GM06990 (cell line): ENCODE measurements at regions not wholly inside any gene's neighbourhood (a gene's known extent, or its start where the extent isn't known, plus 50 kb on each side); places are given as distances from the start of the nearest gene placed in this dataset.

Source experiments
- DNase-seq: peaks from one replicate; pipeline ENCODE4 v3.0.0-alpha.2; 2011; ENCODE audit not compliant: insufficient read length; ENCODE audit errors: extremely low read depth
- H3K27me3 ChIP-seq: replicated peaks from 2 replicates; pipeline ENCODE4 v1.6.0; 2011; ENCODE audit warnings: low read length; ENCODE audit not compliant: control insufficient read depth, insufficient read depth
- H3K36me3 ChIP-seq: 2 replicates; pipeline ENCODE4 v1.5.1; 2011; ENCODE audit warnings: low read length; ENCODE audit not compliant: control insufficient read depth, insufficient read depth
- H3K4me3 ChIP-seq: replicated peaks from 2 replicates; pipeline ENCODE4 v1.5.1; 2011; ENCODE audit warnings: low read depth, mild to moderate bottlenecking, control low read depth, low read length
- TF ChIP-seq, protein P1 (sequence below): IDR thresholded peaks from 2 replicates; pipeline ENCODE4 v1.5.1; 2011; ENCODE audit warnings: low read length, control low read depth, mild to moderate bottlenecking, inconsistent platforms; ENCODE audit not compliant: insufficient read depth, poor library complexity, severe bottlenecking

DNA sequence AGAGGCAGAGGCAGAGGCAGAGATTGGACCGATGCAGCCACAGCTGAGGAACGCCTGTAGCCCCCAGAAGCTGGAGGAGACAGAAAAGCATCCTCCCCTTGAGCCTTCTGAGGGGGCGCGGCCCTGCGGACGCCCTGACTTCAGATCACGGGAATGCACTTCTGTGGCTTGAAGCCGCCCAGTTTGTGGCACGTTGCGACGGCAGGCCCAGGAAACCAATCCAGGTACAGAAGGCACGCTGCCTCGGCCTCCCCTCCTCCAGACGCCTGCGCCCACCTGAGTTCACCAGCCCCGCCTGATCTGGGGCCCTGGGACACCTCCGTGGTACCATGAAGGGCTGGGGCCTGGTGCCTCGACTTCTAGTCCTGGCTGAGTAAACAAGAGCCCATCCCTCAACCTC lies 82.0 kb downstream of the NCOR2 start:
- TF ChIP-seq, protein P1, sequence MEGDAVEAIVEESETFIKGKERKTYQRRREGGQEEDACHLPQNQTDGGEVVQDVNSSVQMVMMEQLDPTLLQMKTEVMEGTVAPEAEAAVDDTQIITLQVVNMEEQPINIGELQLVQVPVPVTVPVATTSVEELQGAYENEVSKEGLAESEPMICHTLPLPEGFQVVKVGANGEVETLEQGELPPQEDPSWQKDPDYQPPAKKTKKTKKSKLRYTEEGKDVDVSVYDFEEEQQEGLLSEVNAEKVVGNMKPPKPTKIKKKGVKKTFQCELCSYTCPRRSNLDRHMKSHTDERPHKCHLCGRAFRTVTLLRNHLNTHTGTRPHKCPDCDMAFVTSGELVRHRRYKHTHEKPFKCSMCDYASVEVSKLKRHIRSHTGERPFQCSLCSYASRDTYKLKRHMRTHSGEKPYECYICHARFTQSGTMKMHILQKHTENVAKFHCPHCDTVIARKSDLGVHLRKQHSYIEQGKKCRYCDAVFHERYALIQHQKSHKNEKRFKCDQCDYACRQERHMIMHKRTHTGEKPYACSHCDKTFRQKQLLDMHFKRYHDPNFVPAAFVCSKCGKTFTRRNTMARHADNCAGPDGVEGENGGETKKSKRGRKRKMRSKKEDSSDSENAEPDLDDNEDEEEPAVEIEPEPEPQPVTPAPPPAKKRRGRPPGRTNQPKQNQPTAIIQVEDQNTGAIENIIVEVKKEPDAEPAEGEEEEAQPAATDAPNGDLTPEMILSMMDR = no peak
- Histone ChIP-seq H3K4me3 (no peak overlapping the region), H3K27me3 (no peaks in the 10 kb centered on the region), H3K36me3 (peaks cover 24% of the 10 kb centered on the region)
- no peak for DNase-seq

- TF ChIP-seq, protein P1 = no peak
- Histone ChIP-seq H3K36me3 (peaks cover 24% of the 10 kb centered on the region), H3K27me3 (no peaks in the 10 kb centered on the region), H3K4me3 (no peak overlapping the region)
- peak; percentile 59 for DNase-seq
These were observed 82.9 kb downstream of the NCOR2 start for GRCh38 chr12:124484526-124484953.

- H3K4me3 ChIP-seq = no peak overlapping the region
- TF ChIP-seq, protein P1 = no peak
- no peak for DNase-seq
- peaks cover 25% of the 10 kb centered on the region for H3K36me3 ChIP-seq
- H3K27me3 ChIP-seq = no peaks in the 10 kb centered on the region
These were observed 83.3 kb downstream of the NCOR2 start for GRCh38 chr12:124484067-124484466.

GRCh38 chr12:124482901-124483799 lies 84.3 kb downstream of the NCOR2 start:
- Histone ChIP-seq H3K4me3 (no peak overlapping the region), H3K27me3 (no peaks in the 10 kb centered on the region), H3K36me3 (peaks cover 26% of the 10 kb centered on the region)
- DNase-seq = no peak
- TF ChIP-seq, protein P1 = no peak

GRCh38 chr12:124482567-124482893 lies 84.9 kb downstream of the NCOR2 start:
- TF ChIP-seq, protein P1 = no peak
- peaks cover 24% of the 10 kb centered on the region for H3K36me3 ChIP-seq
- H3K27me3 ChIP-seq = no peaks in the 10 kb centered on the region
- no peak for DNase-seq
- H3K4me3 ChIP-seq = no peak overlapping the region
